Heart left ventricle (tissue), 16 donors: ENCODE measurements at regions not wholly inside any gene's neighbourhood (a gene's known extent, or its start where the extent isn't known, plus 50 kb on each side); places are given as distances from the start of the nearest gene placed in this dataset.
A peak's percentile ranks its signal among the peaks of the same experiment; 100 is the strongest.

Experiments used
- ATAC-seq, 4 donors: fragments of 200-7000 bp; cut with Tn5 transposase; one replicate each; pipeline ENCODE4 v1.9.1; 2020 to 2022; ENCODE audit warnings: moderate library complexity in 4 of 4, mild to moderate bottlenecking in 3 of 4, moderate number of reproducible peaks in 1 of 4
- DNase-seq, 5 donors: peaks; one replicate each; pipeline ENCODE4 v3.0.0-alpha.2; 2020
- H3K27ac ChIP-seq, 12 donors: fragments of 200-600 bp; sonication (generic) in 4 of 12; one replicate each; pipeline versions ENCODE4 v1.5.0 to v1.8.0; 2016 to 2022; ENCODE audit warnings: mild to moderate bottlenecking in 2 of 12
- H3K27me3 ChIP-seq, 9 donors: fragments of 200-600 bp; sonication (generic) in 2 of 9; one replicate each; pipeline versions ENCODE4 v1.5.1 to v1.8.0; 2016 to 2022; ENCODE audit warnings: mild to moderate bottlenecking in 3 of 9
- H3K36me3 ChIP-seq, 9 donors: fragments of 200-600 bp; sonication (generic) in 2 of 9; one replicate each; pipeline versions ENCODE4 v1.5.0 to v1.8.0; 2018 to 2022; ENCODE audit warnings: mild to moderate bottlenecking in 2 of 9
- H3K4me1 ChIP-seq, 12 donors: fragments of 200-600 bp; sonication (generic) in 4 of 12; one replicate each; pipeline versions ENCODE4 v1.5.0 to v1.8.0; 2016 to 2022; ENCODE audit warnings: mild to moderate bottlenecking in 3 of 12
- H3K4me3 ChIP-seq, 12 donors: fragments of 200-600 bp; sonication (generic) in 4 of 12; one replicate each; pipeline versions ENCODE4 v1.5.0 to v1.8.0; 2017 to 2022; ENCODE audit warnings: mild to moderate bottlenecking in 9 of 12, moderate library complexity in 4 of 12
- H3K9me3 ChIP-seq, 12 donors: fragments of 200-600 bp; sonication (generic) in 4 of 12; one replicate each; pipeline versions ENCODE4 v1.5.0 to v1.8.0; 2016 to 2022; ENCODE audit warnings: mild to moderate bottlenecking in 1 of 12
- CTCF ChIP-seq, 12 donors: fragments of 200-600 bp; sonication (generic) in 4 of 12; IDR thresholded peaks; one replicate each; pipeline versions ENCODE4 v1.5.0 to v1.8.0; 2018 to 2022; ENCODE audit warnings: antibody characterized with exemption in 12 of 12, mild to moderate bottlenecking in 5 of 12
- POLR2A ChIP-seq, 2 donors: fragments of 450-650 bp; IDR thresholded peaks; one replicate each; pipeline ENCODE4 v1.6.1; 2017; ENCODE audit warnings: antibody characterized with exemption in 2 of 2, mild to moderate bottlenecking in 2 of 2, moderate library complexity in 2 of 2
- whole genome bisulfite sequencing, 4 donors: extraction: QIAGEN DNeasy Blood & Tissue Kit in 2 of 4; methylation state at CpG; one replicate each; pipeline versions ENCODE4 v1.1.5 to v1.1.7; 2013 to 2018; 5-methylcytosine and 5-hydroxymethylcytosine counted together
- intact Hi-C, 10 donors: fragments of 100-400 bp; cut with DNase I; formaldehyde crosslinking; loops; one replicate each; pipeline versions ENCODE4 v1.11.1 to v1.14.2; 2022
- donor health status: ischemic (EF 13 %, LVEDD 7.1; RV severe dilation, severe dysfunction).
- donor health status: healthy with polysubstance abuse.
- donor health status: DM: no; HTN: yes; CAD: no.
- donor health status: DM: no; HTN: no; CAD: no.
- donor health status: ischemic (EF 25% LVEDD 6.9; RV normal size, moderate dysfunction).
- donor health status: ischemic (EF 25% LVEDD 5.7; RV mildly dilated, moderate dysfunction).
- donor health status: healthy.
- donor health status: DM: yes; HTN: yes; CAD: no.
- donor health status: ischemic (EF 35%, LVEDD 5.7; RV mildly dilated, moderate dysfunction).
- donor health status: nonischemic (EF 11% LVEDD 7.7; RV severe dilation, severe dysfunction).
- donor health status: DM: yes; HTN: yes; CAD: no.
- donor health status: PGD.
- donor health status: ischemic (EF 29% LVEDD 5.4; RV normal size, mild dysfunction).
- donor health status: nonischemic (EF 23%, LVEDD 6.1; RV moderate dilation, normal function).

DNA sequence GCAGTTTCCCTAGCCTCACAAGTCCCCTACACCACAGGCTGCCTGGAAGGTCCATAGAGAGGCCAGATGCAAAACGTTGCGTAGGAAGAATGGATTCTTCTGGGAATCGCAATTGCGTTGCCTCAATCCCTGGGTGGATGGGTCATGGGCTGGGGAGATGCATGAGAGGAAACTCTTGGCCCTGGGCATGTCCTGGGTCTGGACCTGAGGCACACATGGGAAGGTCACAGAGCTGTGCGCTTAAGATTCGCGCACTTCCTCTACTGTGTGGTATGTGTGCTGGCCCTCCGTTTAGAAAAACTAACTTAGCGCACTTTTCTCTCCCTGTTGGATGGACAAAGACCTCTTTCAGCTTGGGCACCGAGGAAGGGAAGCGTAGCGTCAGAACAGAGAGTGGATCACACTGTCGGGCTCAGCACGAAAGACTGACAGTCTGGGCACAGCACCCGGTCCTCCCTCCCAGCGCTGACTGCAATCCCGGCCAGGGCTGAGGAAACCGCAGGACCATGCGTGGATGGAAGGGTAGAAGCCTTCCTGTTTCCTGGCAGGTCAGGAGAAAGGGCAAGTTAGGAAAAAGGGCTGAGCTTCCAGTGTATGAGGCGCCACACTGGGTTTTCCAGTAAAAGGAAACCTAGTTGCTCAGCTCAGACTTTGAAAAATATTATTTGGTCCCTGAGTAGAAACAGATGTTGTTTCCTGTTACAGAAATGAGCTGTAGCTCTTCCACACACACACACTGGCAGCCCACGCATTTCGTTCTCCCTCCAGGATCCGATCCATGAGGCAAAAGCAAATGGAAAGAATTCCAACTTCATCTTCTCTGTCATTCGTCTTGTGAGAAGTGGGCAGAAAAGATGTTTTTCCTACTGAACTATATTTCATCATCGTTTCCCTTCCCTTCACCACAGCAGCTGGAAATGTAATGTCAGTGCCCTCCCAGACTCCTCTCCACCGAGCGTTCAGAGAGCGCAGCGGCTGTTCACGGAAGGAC lies 86.0 kb downstream of the ING1 start:
- DNase-seq: peak in 4 of 5 donors; percentile 57 to 71 (median 64)
- intact Hi-C loops: no loop called here

GRCh38 chr13:110801044-110801443 lies 87.5 kb downstream of the ING1 start:
- Histone ChIP-seq H3K36me3 (no peaks in the 10 kb centered on the region), H3K27me3 (peaks cover 0 to 44% (median 5%) of the 10 kb centered on the region in 9 donors), H3K9me3 (no peaks in the 10 kb centered on the region), H3K4me3 (no peak overlapping the region), H3K4me1 (peaks cover 0 to 11% (median 0%) of the 10 kb centered on the region in 12 donors), H3K27ac (no peak overlapping the region)
- DNase-seq (no peak), ATAC-seq (no peak)
- whole genome bisulfite sequencing, 4 donors: 64 to 75% (median 69%) methylated on average over 5 to 7 of the region's 7 CpGs
- TF ChIP-seq CTCF (IDR thresholded peaks at IDR 0.05) (no peak), POLR2A (IDR thresholded peaks at IDR 0.05) (no peak)
- intact Hi-C loops: no loop called here

More for the DNA sequence above, 86.0 kb downstream of the ING1 start:
- H3K4me1 ChIP-seq: peaks cover 0 to 11% (median 0%) of the 10 kb centered on the region in 12 donors
- H3K4me3 ChIP-seq: peak overlapping the region in 10 of 12 donors; percentile 3 to 42 (median 31)
- H3K27me3 ChIP-seq: peaks cover 0 to 42% (median 5%) of the 10 kb centered on the region in 9 donors
- peak overlapping the region; percentile 7 to 90 (median 76) for H3K27ac ChIP-seq
- no peaks in the 10 kb centered on the region for H3K36me3 ChIP-seq
- WGBS, 4 donors: 32 to 58% (median 46%) methylated on average over 26 to 30 of the region's 30 CpGs
- no peak for TF ChIP-seq POLR2A (IDR thresholded peaks at IDR 0.05)
- TF ChIP-seq CTCF (IDR thresholded peaks at IDR 0.05): no peak
- peak; percentile 63 to 86 (median 81) for ATAC-seq
- no peaks in the 10 kb centered on the region for H3K9me3 ChIP-seq

GRCh38 chr13:110802260-110802659 lies 88.8 kb downstream of the ING1 start:
- peaks cover 0 to 47% (median 6%) of the 10 kb centered on the region in 9 donors for H3K27me3 ChIP-seq
- no peak overlapping the region for H3K27ac ChIP-seq
- H3K9me3 ChIP-seq: no peaks in the 10 kb centered on the region
- no peak for DNase-seq
- no peak for ATAC-seq
- no peaks in the 10 kb centered on the region for H3K36me3 ChIP-seq
- TF ChIP-seq CTCF (IDR thresholded peaks at IDR 0.05): no peak
- TF ChIP-seq POLR2A (IDR thresholded peaks at IDR 0.05): no peak
- WGBS, 4 donors: 57 to 72% (median 66%) methylated on average over 5 of the region's 5 CpGs
- intact Hi-C loops: no loop called here
- H3K4me3 ChIP-seq: no peak overlapping the region
- peaks cover 0 to 11% (median 0%) of the 10 kb centered on the region in 12 donors for H3K4me1 ChIP-seq

DNA sequence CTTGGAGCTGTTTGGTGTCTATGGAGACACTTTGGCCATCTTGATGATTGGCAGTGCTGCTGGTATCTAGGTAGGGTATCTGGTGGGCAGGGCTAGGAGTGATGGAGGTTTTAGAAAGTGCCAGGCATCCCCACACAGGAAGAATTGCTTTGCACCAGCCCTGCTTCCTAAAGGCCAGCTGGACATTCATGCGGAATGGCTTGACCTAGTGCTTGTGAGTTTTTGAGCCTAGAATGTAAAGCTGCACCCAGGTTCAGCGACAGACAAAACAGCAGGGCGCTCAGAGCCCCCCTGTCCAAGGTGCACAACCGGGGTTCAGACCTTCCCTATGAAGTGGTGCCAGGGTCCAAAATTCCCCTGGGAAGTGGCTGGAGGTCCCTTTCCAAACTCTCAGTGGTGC lies 93.1 kb downstream of the ING1 start:
- DNase-seq (no peak), ATAC-seq (no peak)
- Histone ChIP-seq H3K27ac (no peak overlapping the region), H3K4me3 (no peak overlapping the region), H3K4me1 (peaks cover 0 to 3% (median 0%) of the 10 kb centered on the region in 12 donors), H3K27me3 (peaks cover 5 to 69% (median 32%) of the 10 kb centered on the region in 9 donors), H3K36me3 (no peaks in the 10 kb centered on the region), H3K9me3 (no peaks in the 10 kb centered on the region)
- TF ChIP-seq POLR2A (IDR thresholded peaks at IDR 0.05): no peak
- no peak for TF ChIP-seq CTCF (IDR thresholded peaks at IDR 0.05)
- intact Hi-C loops: no loop called here
- WGBS, 4 donors: 91 to 93% (median 92%) methylated on average over 4 of the region's 4 CpGs
